SU-DHL-6 (cell line): ENCODE measurements at regions not wholly inside any gene's neighbourhood (a gene's known extent, or its start where the extent isn't known, plus 50 kb on each side); places are given as distances from the start of the nearest gene placed in this dataset.

ENCODE experiments used
- CTCF ChIP-seq: fragments of 200-600 bp; sonication (generic); IDR thresholded peaks from one replicate; pipeline ENCODE4 v1.5.1; 2017; ENCODE audit warnings: antibody characterized with exemption, mild to moderate bottlenecking, low read length, moderate library complexity; ENCODE audit not compliant: insufficient read depth, poor library complexity, severe bottlenecking
- EZH2phosphoT487 ChIP-seq: fragments of 200-600 bp; sonication (generic), shearing (Covaris generic); conservative IDR thresholded peaks from 2 replicates; pipeline ENCODE4 v1.6.1; 2018; ENCODE audit warnings: mild to moderate bottlenecking, antibody characterized with exemption, low read length, moderate library complexity, mixed read lengths

- TF ChIP-seq CTCF (no peak), EZH2phosphoT487 (no peak)
Observed at GRCh38 chr1:234979296-234980279, 149.0 kb downstream of the TOMM20 start.
